Stimulated activated CD4-positive, alpha-beta T cell treated with anti-CD3 and anti-CD28 coated beads, Interleukin-2, amount 100 ng/mL, for 24 hours (primary cell): ENCODE measurements at regions not wholly inside any gene's neighbourhood (a gene's known extent, or its start where the extent isn't known, plus 50 kb on each side); places are given as distances from the start of the nearest gene placed in this dataset.
"Not testable (repeated sequence)": the region's sequence is repeated elsewhere in the genome, so short reads cannot be mapped to it uniquely, and the experiment has no call there.

Experiments used
- DNase-seq, 2 donors: peaks; one replicate each; pipeline ENCODE4 v3.0.0-alpha.2; 2020

GRCh38 chr5:117347280-117347679 lies 772.7 kb upstream of the SEMA6A start:
- no peak for DNase-seq

GRCh38 chr5:117343726-117344125 lies 769.1 kb upstream of the SEMA6A start:
- not testable (repeated sequence) for DNase-seq

- no peak for DNase-seq
Observed at GRCh38 chr5:117337064-117337749, 762.6 kb upstream of the SEMA6A start.

GRCh38 chr5:117336208-117336607 lies 761.6 kb upstream of the SEMA6A start:
- no peak for DNase-seq

GRCh38 chr5:117333011-117333410 lies 758.4 kb upstream of the SEMA6A start:
- DNase-seq: no peak

GRCh38 chr5:117332341-117332740 lies 757.7 kb upstream of the SEMA6A start:
- no peak for DNase-seq

- DNase-seq: no peak
Observed at GRCh38 chr5:117327511-117327910, 752.9 kb upstream of the SEMA6A start.

GRCh38 chr5:117326997-117327396 lies 752.4 kb upstream of the SEMA6A start:
- no peak for DNase-seq

GRCh38 chr5:117318528-117318927 lies 743.9 kb upstream of the SEMA6A start:
- DNase-seq: no peak

GRCh38 chr5:117315170-117315569 lies 740.5 kb upstream of the SEMA6A start:
- DNase-seq: no peak

- DNase-seq: not testable (repeated sequence)
Observed at GRCh38 chr5:117304512-117305107, 730.0 kb upstream of the SEMA6A start.

- no peak for DNase-seq
Observed at GRCh38 chr5:117302949-117303348, 728.3 kb upstream of the SEMA6A start.

- DNase-seq: no peak
Observed at GRCh38 chr5:117302473-117302872, 727.9 kb upstream of the SEMA6A start.

GRCh38 chr5:117299936-117300328 lies 725.3 kb upstream of the SEMA6A start:
- no peak for DNase-seq

- no peak for DNase-seq
Observed at GRCh38 chr5:117299224-117299935, 724.8 kb upstream of the SEMA6A start.

GRCh38 chr5:117296872-117297271 lies 722.2 kb upstream of the SEMA6A start:
- DNase-seq: no peak

GRCh38 chr5:117295941-117296340 lies 721.3 kb upstream of the SEMA6A start:
- DNase-seq: no peak

- DNase-seq: no peak
Observed at GRCh38 chr5:117286813-117287212, 712.2 kb upstream of the SEMA6A start.

- no peak for DNase-seq
Observed at GRCh38 chr5:117271656-117272055, 697.0 kb upstream of the SEMA6A start.

GRCh38 chr5:117266280-117266679 lies 691.7 kb upstream of the SEMA6A start:
- no peak for DNase-seq

- DNase-seq: no peak
Observed at GRCh38 chr5:117263231-117263630, 688.6 kb upstream of the SEMA6A start.

- no peak for DNase-seq
Observed at GRCh38 chr5:117262572-117263131, 688.0 kb upstream of the SEMA6A start.

GRCh38 chr5:117261948-117262571 lies 687.4 kb upstream of the SEMA6A start:
- no peak for DNase-seq
